NB4 (cell line): ENCODE measurements at regions not wholly inside any gene's neighbourhood (a gene's known extent, or its start where the extent isn't known, plus 50 kb on each side); places are given as distances from the start of the nearest gene placed in this dataset.

ENCODE experiments used
- DNase-seq: peaks from one replicate; pipeline ENCODE4 v3.0.0; 2010; ENCODE audit warnings: low read depth
- H3K4me3 ChIP-seq: one replicate; pipeline ENCODE4 v1.5.1; 2011; ENCODE audit warnings: mild to moderate bottlenecking, low read depth, low read length, moderate library complexity
- CTCF ChIP-seq: IDR thresholded peaks from one replicate; pipeline ENCODE4 v1.5.1; 2012; ENCODE audit warnings: low read depth, low read length
- MAX ChIP-seq: IDR thresholded peaks from 2 replicates; pipeline ENCODE4 v1.6.1; 2011; ENCODE audit warnings: low read depth, low read length
- MYC ChIP-seq: IDR thresholded peaks from 2 replicates; pipeline ENCODE4 v1.6.1; 2011; ENCODE audit warnings: low read depth, low read length
- POLR2A ChIP-seq: IDR thresholded peaks from 2 replicates; pipeline ENCODE4 v1.6.1; 2011; ENCODE audit warnings: mild to moderate bottlenecking; ENCODE audit not compliant: insufficient read length; ENCODE audit errors: extremely low read depth

- H3K4me3 ChIP-seq: no peak overlapping the region
- TF ChIP-seq CTCF: no peak
- no peak for TF ChIP-seq MYC
- no peak for TF ChIP-seq POLR2A
- TF ChIP-seq MAX: no peak
- DNase-seq: no peak
Measured at GRCh38 chr13:73870036-73870741, 264.0 kb downstream of the KLF12 start.

- no peak overlapping the region for H3K4me3 ChIP-seq
- TF ChIP-seq MYC (no peak), POLR2A (no peak), CTCF (no peak), MAX (no peak)
- DNase-seq: no peak
Measured at GRCh38 chr13:73865027-73865426, 269.2 kb downstream of the KLF12 start.

GRCh38 chr13:73861136-73861535 lies 273.1 kb downstream of the KLF12 start:
- no peak overlapping the region for H3K4me3 ChIP-seq
- no peak for DNase-seq
- TF ChIP-seq MYC: no peak
- no peak for TF ChIP-seq POLR2A
- no peak for TF ChIP-seq CTCF
- no peak for TF ChIP-seq MAX

GRCh38 chr13:73860501-73860900 lies 273.7 kb downstream of the KLF12 start:
- no peak overlapping the region for H3K4me3 ChIP-seq
- no peak for TF ChIP-seq POLR2A
- no peak for TF ChIP-seq MAX
- no peak for TF ChIP-seq CTCF
- TF ChIP-seq MYC: no peak

GRCh38 chr13:73859841-73860240 lies 274.4 kb downstream of the KLF12 start:
- DNase-seq: no peak
- no peak overlapping the region for H3K4me3 ChIP-seq
- TF ChIP-seq MYC (no peak), POLR2A (no peak), CTCF (no peak), MAX (no peak)

More at GRCh38 chr13:73860501-73860900, 273.7 kb downstream of the KLF12 start:
- DNase-seq: no peak
